ENCODE measurements at regions not wholly inside any gene's neighbourhood (a gene's known extent, or its start where the extent isn't known, plus 50 kb on each side); places are given as distances from the start of the nearest gene placed in this dataset.

DNA sequence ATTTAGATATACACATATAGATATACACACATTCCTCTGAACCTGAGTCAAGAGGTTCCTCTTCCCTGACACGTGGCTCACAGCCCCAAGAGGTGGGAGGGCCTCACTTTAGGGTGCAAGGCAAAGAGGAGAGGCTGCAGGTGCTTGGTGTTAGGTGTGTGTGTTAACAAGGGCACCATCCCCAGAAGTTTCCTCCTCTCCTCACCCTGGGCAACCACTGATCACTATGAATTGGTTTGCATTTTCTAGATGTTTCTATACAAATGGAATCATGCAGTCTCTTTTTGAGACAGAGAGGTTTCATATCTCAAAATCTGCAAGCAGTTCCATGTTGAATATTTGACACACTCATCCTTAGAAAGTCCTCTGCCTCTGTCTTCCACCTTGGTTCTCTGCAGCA, 120.9 kb upstream of the NECTIN1 start:
- TF ChIP-seq, protein P1, sequence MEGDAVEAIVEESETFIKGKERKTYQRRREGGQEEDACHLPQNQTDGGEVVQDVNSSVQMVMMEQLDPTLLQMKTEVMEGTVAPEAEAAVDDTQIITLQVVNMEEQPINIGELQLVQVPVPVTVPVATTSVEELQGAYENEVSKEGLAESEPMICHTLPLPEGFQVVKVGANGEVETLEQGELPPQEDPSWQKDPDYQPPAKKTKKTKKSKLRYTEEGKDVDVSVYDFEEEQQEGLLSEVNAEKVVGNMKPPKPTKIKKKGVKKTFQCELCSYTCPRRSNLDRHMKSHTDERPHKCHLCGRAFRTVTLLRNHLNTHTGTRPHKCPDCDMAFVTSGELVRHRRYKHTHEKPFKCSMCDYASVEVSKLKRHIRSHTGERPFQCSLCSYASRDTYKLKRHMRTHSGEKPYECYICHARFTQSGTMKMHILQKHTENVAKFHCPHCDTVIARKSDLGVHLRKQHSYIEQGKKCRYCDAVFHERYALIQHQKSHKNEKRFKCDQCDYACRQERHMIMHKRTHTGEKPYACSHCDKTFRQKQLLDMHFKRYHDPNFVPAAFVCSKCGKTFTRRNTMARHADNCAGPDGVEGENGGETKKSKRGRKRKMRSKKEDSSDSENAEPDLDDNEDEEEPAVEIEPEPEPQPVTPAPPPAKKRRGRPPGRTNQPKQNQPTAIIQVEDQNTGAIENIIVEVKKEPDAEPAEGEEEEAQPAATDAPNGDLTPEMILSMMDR (conservative IDR thresholded peaks at IDR 0.05), result no peak
- no peak for TF ChIP-seq EZH2 (IDR thresholded peaks at IDR 0.05; ENCODE audit: low read depth)
